BE2C (cell line): ENCODE measurements at regions not wholly inside any gene's neighbourhood (a gene's known extent, or its start where the extent isn't known, plus 50 kb on each side); places are given as distances from the start of the nearest gene placed in this dataset.

ENCODE experiments used
- DNase-seq: peaks from one replicate; pipeline ENCODE4 v3.0.0-alpha.2; 2020
- H3K27me3 ChIP-seq: fragments of 250-450 bp; sonication (Bioruptor Pico); 2 replicates; pipeline ENCODE4 v1.5.1; 2020; ENCODE audit warnings: mild to moderate bottlenecking
- H3K36me3 ChIP-seq: fragments of 250-450 bp; sonication (Bioruptor Pico); 2 replicates; pipeline ENCODE4 v1.5.1; 2020; ENCODE audit warnings: mild to moderate bottlenecking
- H3K4me1 ChIP-seq: fragments of 250-450 bp; sonication (Bioruptor Pico); 2 replicates; pipeline ENCODE4 v1.5.1; 2020
- H3K4me3 ChIP-seq: 2 replicates; pipeline ENCODE4 v1.5.1; 2011; ENCODE audit warnings: low read depth, low read length
- H3K9me3 ChIP-seq: fragments of 250-450 bp; sonication (Bioruptor Pico); 2 replicates; pipeline ENCODE4 v1.5.1; 2020
- TF ChIP-seq, protein P1 (sequence below): IDR thresholded peaks from 2 replicates; pipeline ENCODE4 v1.5.1; 2012; ENCODE audit warnings: mild to moderate bottlenecking, low read depth, low read length

DNA sequence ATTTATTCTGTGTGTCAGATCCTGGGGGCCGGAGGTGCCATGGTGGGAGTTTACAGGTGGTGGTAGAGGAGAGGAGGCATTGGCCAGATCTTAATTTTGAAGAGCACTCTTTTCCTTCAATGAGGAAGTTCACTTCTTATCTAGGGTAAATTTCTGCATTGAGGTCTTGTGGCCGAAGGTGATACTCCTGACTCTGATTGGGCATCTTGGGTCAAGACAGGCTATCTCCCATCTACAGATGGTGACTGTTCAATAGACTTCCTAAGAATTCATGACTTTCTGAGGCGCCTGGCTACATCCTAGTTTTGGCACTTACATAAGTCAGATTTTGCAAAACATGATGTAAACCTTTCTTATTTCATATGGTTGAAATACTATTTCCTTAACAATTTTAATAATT is 135.2 kb downstream of the SUCLA2 start:
- Histone ChIP-seq H3K27me3 (peaks cover 5% of the 10 kb centered on the region; the same call in 1 of the 2 replicates), H3K4me3 (no peak overlapping the region), H3K36me3 (no peaks in the 10 kb centered on the region), H3K4me1 (no peaks in the 10 kb centered on the region), H3K9me3 (no peaks in the 10 kb centered on the region)
- DNase-seq = no peak
- TF ChIP-seq, protein P1, sequence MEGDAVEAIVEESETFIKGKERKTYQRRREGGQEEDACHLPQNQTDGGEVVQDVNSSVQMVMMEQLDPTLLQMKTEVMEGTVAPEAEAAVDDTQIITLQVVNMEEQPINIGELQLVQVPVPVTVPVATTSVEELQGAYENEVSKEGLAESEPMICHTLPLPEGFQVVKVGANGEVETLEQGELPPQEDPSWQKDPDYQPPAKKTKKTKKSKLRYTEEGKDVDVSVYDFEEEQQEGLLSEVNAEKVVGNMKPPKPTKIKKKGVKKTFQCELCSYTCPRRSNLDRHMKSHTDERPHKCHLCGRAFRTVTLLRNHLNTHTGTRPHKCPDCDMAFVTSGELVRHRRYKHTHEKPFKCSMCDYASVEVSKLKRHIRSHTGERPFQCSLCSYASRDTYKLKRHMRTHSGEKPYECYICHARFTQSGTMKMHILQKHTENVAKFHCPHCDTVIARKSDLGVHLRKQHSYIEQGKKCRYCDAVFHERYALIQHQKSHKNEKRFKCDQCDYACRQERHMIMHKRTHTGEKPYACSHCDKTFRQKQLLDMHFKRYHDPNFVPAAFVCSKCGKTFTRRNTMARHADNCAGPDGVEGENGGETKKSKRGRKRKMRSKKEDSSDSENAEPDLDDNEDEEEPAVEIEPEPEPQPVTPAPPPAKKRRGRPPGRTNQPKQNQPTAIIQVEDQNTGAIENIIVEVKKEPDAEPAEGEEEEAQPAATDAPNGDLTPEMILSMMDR = no peak

DNA sequence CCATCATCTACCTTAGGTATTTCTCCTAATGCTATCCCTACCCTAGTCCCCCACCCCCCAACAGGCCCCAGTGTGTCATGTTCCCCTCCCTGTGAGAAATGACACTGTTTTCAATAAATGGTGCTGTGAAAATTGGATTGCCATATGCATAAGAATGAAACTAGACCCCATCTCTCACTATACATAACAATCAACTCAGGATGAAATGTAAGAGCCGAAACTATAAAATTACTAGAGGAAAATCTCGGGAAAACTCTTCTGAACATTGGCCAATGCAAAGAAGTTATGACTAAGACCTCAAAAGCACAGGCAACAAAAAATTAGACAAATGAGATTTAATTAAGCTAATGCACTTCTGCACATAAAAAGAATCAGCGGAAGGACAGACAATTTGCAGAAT is 138.2 kb downstream of the SUCLA2 start:
- TF ChIP-seq, protein P1 = no peak
- no peak for DNase-seq
- H3K4me1 ChIP-seq = no peaks in the 10 kb centered on the region
- H3K36me3 ChIP-seq = no peaks in the 10 kb centered on the region
- no peak overlapping the region for H3K4me3 ChIP-seq
- no peaks in the 10 kb centered on the region for H3K9me3 ChIP-seq
- H3K27me3 ChIP-seq = peaks cover 5% of the 10 kb centered on the region; the same call in 1 of the 2 replicates

DNA sequence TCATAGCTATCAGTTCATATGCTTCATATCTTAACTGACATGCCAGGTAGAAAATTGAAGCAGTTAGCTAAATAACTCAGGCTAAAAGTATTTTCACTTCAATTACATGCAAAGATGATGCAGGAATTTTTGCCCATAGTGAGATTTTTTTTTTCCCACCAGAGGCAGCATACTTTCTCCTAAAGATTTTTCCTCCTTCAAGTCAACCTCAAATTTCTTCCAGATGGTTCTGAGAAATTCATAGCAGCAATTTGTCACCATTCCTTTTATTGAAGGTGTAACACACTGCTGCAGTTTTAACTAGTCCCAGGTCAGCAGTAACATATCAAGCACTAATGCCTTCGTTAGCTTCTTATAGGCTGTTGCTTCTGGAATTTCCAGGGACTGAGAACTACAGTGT is 141.9 kb downstream of the SUCLA2 start:
- TF ChIP-seq, protein P1 = no peak
- no peak overlapping the region for H3K4me3 ChIP-seq
- DNase-seq = no peak
- no peaks in the 10 kb centered on the region for H3K36me3 ChIP-seq
- no peaks in the 10 kb centered on the region for H3K9me3 ChIP-seq
- no peaks in the 10 kb centered on the region for H3K4me1 ChIP-seq
- peaks cover 5% of the 10 kb centered on the region; the same call in 1 of the 2 replicates for H3K27me3 ChIP-seq

DNA sequence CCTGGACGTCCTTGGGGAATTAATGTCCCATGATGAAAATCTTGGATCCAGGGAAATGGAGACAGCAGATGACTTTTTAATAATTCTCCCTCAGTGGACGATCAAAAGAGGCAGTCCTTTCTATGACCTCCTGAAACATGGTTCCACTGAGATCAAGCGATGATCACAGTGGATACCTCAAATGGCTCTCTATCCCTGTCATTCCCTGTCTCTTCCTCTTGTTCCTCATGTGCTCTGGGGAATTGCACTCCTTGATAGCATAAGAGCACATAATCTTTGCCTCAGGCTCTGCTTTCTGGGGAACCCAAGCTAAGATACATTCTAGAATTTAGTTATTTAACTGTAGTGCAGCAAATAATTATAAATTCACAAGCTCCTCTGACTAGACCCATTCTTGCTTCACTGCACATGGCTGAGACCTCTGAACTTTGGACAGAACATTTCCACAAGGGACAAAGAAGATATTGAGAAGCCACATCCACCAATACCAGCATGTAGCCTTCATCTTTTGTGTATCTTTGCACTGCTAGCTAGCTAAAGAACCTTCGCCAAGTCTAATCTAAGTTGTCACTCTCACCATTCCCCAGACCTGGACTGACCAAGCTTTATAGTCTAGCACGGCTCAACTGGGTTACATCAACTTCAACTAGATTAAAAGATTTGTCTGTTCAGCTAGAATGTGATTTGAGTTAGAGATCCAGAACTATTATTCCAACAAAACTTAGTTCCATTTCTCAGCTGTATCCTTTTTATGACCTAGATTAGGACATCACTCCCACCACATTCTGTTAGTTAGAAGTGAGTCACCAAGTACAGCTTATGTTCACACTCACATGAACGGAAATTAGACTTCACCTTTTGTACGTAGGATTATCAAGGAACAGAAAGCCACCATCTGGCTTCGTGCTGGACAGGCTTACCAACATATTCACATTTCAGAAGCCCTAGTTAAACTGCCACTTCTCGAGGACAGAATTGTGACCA is 142.7 kb downstream of the SUCLA2 start:
- Histone ChIP-seq H3K36me3 (no peaks in the 10 kb centered on the region), H3K9me3 (no peaks in the 10 kb centered on the region), H3K27me3 (peaks cover 5% of the 10 kb centered on the region; the same call in 1 of the 2 replicates), H3K4me3 (no peak overlapping the region), H3K4me1 (no peaks in the 10 kb centered on the region)
- TF ChIP-seq, protein P1 = no peak
- DNase-seq = no peak

DNA sequence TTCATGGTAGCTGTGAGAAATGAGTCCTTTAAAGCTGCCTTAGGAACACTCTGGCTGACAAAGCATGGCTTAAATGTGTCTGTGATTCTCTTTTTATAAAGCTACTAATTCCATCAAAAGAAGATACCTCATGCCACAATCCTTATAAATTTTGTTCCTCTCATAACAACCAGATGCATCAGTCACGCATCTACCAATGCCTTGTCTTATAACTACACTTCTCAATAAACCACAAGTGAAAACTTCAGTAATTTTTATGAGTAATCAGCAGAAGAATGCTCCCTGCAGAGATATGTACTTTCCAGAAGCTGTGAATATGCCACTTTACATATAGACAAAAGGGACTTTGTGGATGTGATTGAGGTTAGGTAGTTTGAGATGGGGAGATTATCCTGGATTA is 147.8 kb downstream of the SUCLA2 start:
- TF ChIP-seq, protein P1 = no peak
- H3K9me3 ChIP-seq = 0 out of 2 replicates have a peak, but pooled peaks cover 2% of the 10 kb centered on the region
- H3K27me3 ChIP-seq = no peaks in the 10 kb centered on the region
- H3K36me3 ChIP-seq = no peaks in the 10 kb centered on the region
- H3K4me1 ChIP-seq = no peaks in the 10 kb centered on the region
- no peak overlapping the region for H3K4me3 ChIP-seq
- DNase-seq = no peak

DNA sequence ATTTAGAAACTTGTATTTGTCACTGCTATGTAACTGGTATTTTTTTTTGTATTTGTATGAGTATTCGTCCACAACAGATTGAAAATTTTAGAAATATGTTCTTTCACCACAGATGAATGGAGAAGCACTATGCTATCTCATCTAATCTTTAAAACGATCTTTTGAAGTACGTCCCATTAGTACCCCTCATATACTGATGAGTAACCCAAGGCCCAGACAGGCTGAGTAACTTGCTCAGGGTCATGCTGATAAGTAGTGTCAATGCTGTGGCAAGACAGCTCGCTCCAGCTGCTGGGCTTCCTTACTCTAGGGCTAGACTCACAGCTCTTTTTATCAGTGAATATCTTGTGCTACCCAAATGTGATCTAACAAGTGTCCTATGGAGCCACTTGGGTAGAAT is 154.2 kb downstream of the SUCLA2 start:
- H3K27me3 ChIP-seq = no peaks in the 10 kb centered on the region
- H3K36me3 ChIP-seq = no peaks in the 10 kb centered on the region
- no peaks in the 10 kb centered on the region for H3K4me1 ChIP-seq
- H3K4me3 ChIP-seq = no peak overlapping the region
- TF ChIP-seq, protein P1 = no peak
- no peak for DNase-seq
- H3K9me3 ChIP-seq = 0 out of 2 replicates have a peak, but pooled peaks cover 2% of the 10 kb centered on the region
